Loucy (cell line): ENCODE measurements at regions not wholly inside any gene's neighbourhood (a gene's known extent, or its start where the extent isn't known, plus 50 kb on each side); places are given as distances from the start of the nearest gene placed in this dataset.

Experiments used
- H2AFZ ChIP-seq: fragments of 200-600 bp; sonication (generic); 2 replicates; pipeline ENCODE4 v1.6.0; 2016; ENCODE audit warnings: antibody characterized with exemption, mild to moderate bottlenecking, low read length, moderate library complexity
- H3F3A ChIP-seq: fragments of 200-600 bp; 2 replicates; pipeline ENCODE4 v1.6.0; 2016; ENCODE audit warnings: antibody characterized with exemption, low read depth, mild to moderate bottlenecking
- H3K27me3 ChIP-seq: fragments of 200-600 bp; sonication (generic); 2 replicates; pipeline ENCODE4 v1.6.1; 2014; ENCODE audit warnings: low read length, mild to moderate bottlenecking; ENCODE audit not compliant: insufficient read depth, poor library complexity, severe bottlenecking
- H3K36me3 ChIP-seq: fragments of 200-600 bp; sonication (generic); 2 replicates; pipeline ENCODE4 v1.6.1; 2016; ENCODE audit warnings: low read length; ENCODE audit not compliant: insufficient read depth
- H3K4me1 ChIP-seq: fragments of 200-600 bp; sonication (generic); 2 replicates; pipeline ENCODE4 v1.5.1; 2014; ENCODE audit warnings: low read length, mild to moderate bottlenecking; ENCODE audit not compliant: insufficient read depth, poor library complexity, severe bottlenecking
- H3K4me2 ChIP-seq: fragments of 200-600 bp; sonication (generic); 2 replicates; pipeline ENCODE4 v1.6.0; 2014; ENCODE audit warnings: antibody characterized with exemption, low read length, low read depth, mild to moderate bottlenecking; ENCODE audit not compliant: poor library complexity, severe bottlenecking
- H3K4me3 ChIP-seq: fragments of 200-600 bp; sonication (generic); 2 replicates; pipeline ENCODE4 v1.5.1; 2014; ENCODE audit warnings: low read length, mild to moderate bottlenecking, mixed read lengths; ENCODE audit not compliant: poor library complexity, severe bottlenecking
- H3K79me2 ChIP-seq: fragments of 200-600 bp; sonication (generic); 2 replicates; pipeline ENCODE4 v1.6.1; 2014; ENCODE audit warnings: low read length; ENCODE audit not compliant: insufficient read depth
- H3K9ac ChIP-seq: fragments of 200-600 bp; sonication (generic); 2 replicates; pipeline ENCODE4 v1.6.0; 2014; ENCODE audit warnings: mild to moderate bottlenecking, low read depth, low read length, moderate library complexity; ENCODE audit not compliant: poor library complexity, severe bottlenecking
- H3K9me2 ChIP-seq: fragments of 200-600 bp; sonication (generic); replicated peaks from 2 replicates; pipeline ENCODE4 v1.6.1; 2016; ENCODE audit warnings: low read depth, low read length, mixed read lengths
- H3K9me3 ChIP-seq: fragments of 200-600 bp; sonication (generic); 2 replicates; pipeline ENCODE4 v1.6.1; 2014; ENCODE audit warnings: mild to moderate bottlenecking, antibody characterized with exemption, low read length, low read depth; ENCODE audit not compliant: insufficient read depth
- H4K20me1 ChIP-seq: fragments of 200-600 bp; sonication (generic); 2 replicates; pipeline ENCODE4 v1.6.0; 2014; ENCODE audit warnings: antibody characterized with exemption, low read length, mild to moderate bottlenecking; ENCODE audit not compliant: insufficient read depth, poor library complexity, severe bottlenecking
- EZH2phosphoT487 ChIP-seq: fragments of 200-600 bp; IDR thresholded peaks from 2 replicates; pipeline ENCODE4 v1.6.1; 2018; ENCODE audit warnings: antibody characterized with exemption, mild to moderate bottlenecking, moderate library complexity, borderline replicate concordance
- TF ChIP-seq, protein P1 (sequence below): fragments of 200-600 bp; sonication (generic); conservative IDR thresholded peaks from 2 replicates; pipeline ENCODE4 v1.5.1; 2014; ENCODE audit warnings: mild to moderate bottlenecking, antibody characterized with exemption, low read length

GRCh38 chr6:141364694-141365093 is 768.0 kb upstream of the GJE1 start:
- Histone ChIP-seq H3K27me3 (no peaks in the 10 kb centered on the region), H4K20me1 (no peaks in the 10 kb centered on the region), H3F3A (no peaks in the 10 kb centered on the region), H3K4me1 (no peaks in the 10 kb centered on the region), H3K9me3 (no peaks in the 10 kb centered on the region), H3K36me3 (no peaks in the 10 kb centered on the region), H2AFZ (no peak overlapping the region), H3K79me2 (no peaks in the 10 kb centered on the region), H3K4me3 (no peak overlapping the region), H3K9me2 (no peaks in the 10 kb centered on the region), H3K9ac (no peak overlapping the region), H3K4me2 (no peak overlapping the region)
- TF ChIP-seq EZH2phosphoT487 = no peak
- TF ChIP-seq, protein P1, sequence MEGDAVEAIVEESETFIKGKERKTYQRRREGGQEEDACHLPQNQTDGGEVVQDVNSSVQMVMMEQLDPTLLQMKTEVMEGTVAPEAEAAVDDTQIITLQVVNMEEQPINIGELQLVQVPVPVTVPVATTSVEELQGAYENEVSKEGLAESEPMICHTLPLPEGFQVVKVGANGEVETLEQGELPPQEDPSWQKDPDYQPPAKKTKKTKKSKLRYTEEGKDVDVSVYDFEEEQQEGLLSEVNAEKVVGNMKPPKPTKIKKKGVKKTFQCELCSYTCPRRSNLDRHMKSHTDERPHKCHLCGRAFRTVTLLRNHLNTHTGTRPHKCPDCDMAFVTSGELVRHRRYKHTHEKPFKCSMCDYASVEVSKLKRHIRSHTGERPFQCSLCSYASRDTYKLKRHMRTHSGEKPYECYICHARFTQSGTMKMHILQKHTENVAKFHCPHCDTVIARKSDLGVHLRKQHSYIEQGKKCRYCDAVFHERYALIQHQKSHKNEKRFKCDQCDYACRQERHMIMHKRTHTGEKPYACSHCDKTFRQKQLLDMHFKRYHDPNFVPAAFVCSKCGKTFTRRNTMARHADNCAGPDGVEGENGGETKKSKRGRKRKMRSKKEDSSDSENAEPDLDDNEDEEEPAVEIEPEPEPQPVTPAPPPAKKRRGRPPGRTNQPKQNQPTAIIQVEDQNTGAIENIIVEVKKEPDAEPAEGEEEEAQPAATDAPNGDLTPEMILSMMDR = no peak

- Histone ChIP-seq H3K36me3 (no peaks in the 10 kb centered on the region), H3K9me2 (no peaks in the 10 kb centered on the region), H3K9me3 (no peaks in the 10 kb centered on the region), H4K20me1 (no peaks in the 10 kb centered on the region), H3K9ac (no peak overlapping the region), H3K27me3 (no peaks in the 10 kb centered on the region), H3K4me3 (no peak overlapping the region), H3F3A (no peaks in the 10 kb centered on the region), H3K4me2 (no peak overlapping the region), H3K4me1 (no peaks in the 10 kb centered on the region), H3K79me2 (no peaks in the 10 kb centered on the region), H2AFZ (no peak overlapping the region)
- TF ChIP-seq, protein P1 = no peak
- TF ChIP-seq EZH2phosphoT487 = no peak
Measured at GRCh38 chr6:141364232-141364631, 768.5 kb upstream of the GJE1 start.

DNA sequence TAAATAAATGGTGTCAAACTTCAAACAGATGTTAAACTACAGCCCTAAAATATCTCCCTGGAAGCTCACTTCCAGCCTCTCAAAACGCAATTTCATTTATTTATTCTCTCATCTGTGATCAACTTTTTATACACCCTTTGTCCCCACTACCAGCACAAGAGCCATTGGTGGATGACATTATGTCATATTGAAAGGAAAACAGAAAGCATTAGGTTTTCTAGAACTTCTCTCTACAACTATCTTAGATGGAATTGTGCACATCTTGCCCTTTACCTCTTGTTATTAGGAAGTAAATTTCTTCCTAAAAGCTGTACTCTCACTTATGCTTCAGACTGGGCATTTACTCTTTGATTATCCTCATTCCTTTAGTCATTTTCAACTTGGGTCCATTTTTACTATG is 771.2 kb upstream of the GJE1 start:
- Histone ChIP-seq H3K9ac (no peak overlapping the region), H3K9me2 (no peaks in the 10 kb centered on the region), H3K4me3 (no peak overlapping the region), H3K9me3 (no peaks in the 10 kb centered on the region), H4K20me1 (no peaks in the 10 kb centered on the region), H3K4me2 (no peak overlapping the region), H3K4me1 (no peaks in the 10 kb centered on the region), H3K36me3 (no peaks in the 10 kb centered on the region), H2AFZ (peak overlapping the region; percentile 57), H3F3A (no peaks in the 10 kb centered on the region), H3K79me2 (no peaks in the 10 kb centered on the region), H3K27me3 (no peaks in the 10 kb centered on the region)
- TF ChIP-seq EZH2phosphoT487 = no peak
- TF ChIP-seq, protein P1 = no peak
